Heart left ventricle (tissue), 16 donors: ENCODE measurements at regions not wholly inside any gene's neighbourhood (a gene's known extent, or its start where the extent isn't known, plus 50 kb on each side); places are given as distances from the start of the nearest gene placed in this dataset.

Experiments
- ATAC-seq, 4 donors: fragments of 200-7000 bp; cut with Tn5 transposase; one replicate each; pipeline ENCODE4 v1.9.1; 2020 to 2022; ENCODE audit warnings: moderate library complexity in 4 of 4, mild to moderate bottlenecking in 3 of 4, moderate number of reproducible peaks in 1 of 4
- DNase-seq, 5 donors: peaks; one replicate each; pipeline ENCODE4 v3.0.0-alpha.2; 2020
- H3K27ac ChIP-seq, 12 donors: fragments of 200-600 bp; sonication (generic) in 4 of 12; one replicate each; pipeline versions ENCODE4 v1.5.0 to v1.8.0; 2016 to 2022; ENCODE audit warnings: mild to moderate bottlenecking in 2 of 12
- H3K27me3 ChIP-seq, 9 donors: fragments of 200-600 bp; sonication (generic) in 2 of 9; one replicate each; pipeline versions ENCODE4 v1.5.1 to v1.8.0; 2016 to 2022; ENCODE audit warnings: mild to moderate bottlenecking in 3 of 9
- H3K36me3 ChIP-seq, 9 donors: fragments of 200-600 bp; sonication (generic) in 2 of 9; one replicate each; pipeline versions ENCODE4 v1.5.0 to v1.8.0; 2018 to 2022; ENCODE audit warnings: mild to moderate bottlenecking in 2 of 9
- H3K4me1 ChIP-seq, 12 donors: fragments of 200-600 bp; sonication (generic) in 4 of 12; one replicate each; pipeline versions ENCODE4 v1.5.0 to v1.8.0; 2016 to 2022; ENCODE audit warnings: mild to moderate bottlenecking in 3 of 12
- H3K4me3 ChIP-seq, 12 donors: fragments of 200-600 bp; sonication (generic) in 4 of 12; one replicate each; pipeline versions ENCODE4 v1.5.0 to v1.8.0; 2017 to 2022; ENCODE audit warnings: mild to moderate bottlenecking in 9 of 12, moderate library complexity in 4 of 12
- H3K9me3 ChIP-seq, 12 donors: fragments of 200-600 bp; sonication (generic) in 4 of 12; one replicate each; pipeline versions ENCODE4 v1.5.0 to v1.8.0; 2016 to 2022; ENCODE audit warnings: mild to moderate bottlenecking in 1 of 12
- CTCF ChIP-seq, 12 donors: fragments of 200-600 bp; sonication (generic) in 4 of 12; IDR thresholded peaks; one replicate each; pipeline versions ENCODE4 v1.5.0 to v1.8.0; 2018 to 2022; ENCODE audit warnings: antibody characterized with exemption in 12 of 12, mild to moderate bottlenecking in 5 of 12
- POLR2A ChIP-seq, 2 donors: fragments of 450-650 bp; IDR thresholded peaks; one replicate each; pipeline ENCODE4 v1.6.1; 2017; ENCODE audit warnings: antibody characterized with exemption in 2 of 2, mild to moderate bottlenecking in 2 of 2, moderate library complexity in 2 of 2
- WGBS, 4 donors: extraction: QIAGEN DNeasy Blood & Tissue Kit in 2 of 4; methylation state at CpG; one replicate each; pipeline versions ENCODE4 v1.1.5 to v1.1.7; 2013 to 2018; 5-methylcytosine and 5-hydroxymethylcytosine counted together
- intact Hi-C, 10 donors: fragments of 100-400 bp; cut with DNase I; formaldehyde crosslinking; loops; one replicate each; pipeline versions ENCODE4 v1.11.1 to v1.14.2; 2022
- donor health status: ischemic (EF 13 %, LVEDD 7.1; RV severe dilation, severe dysfunction).
- donor health status: healthy with polysubstance abuse.
- donor health status: DM: no; HTN: yes; CAD: no.
- donor health status: DM: no; HTN: no; CAD: no.
- donor health status: ischemic (EF 25% LVEDD 6.9; RV normal size, moderate dysfunction).
- donor health status: ischemic (EF 25% LVEDD 5.7; RV mildly dilated, moderate dysfunction).
- donor health status: healthy.
- donor health status: DM: yes; HTN: yes; CAD: no.
- donor health status: ischemic (EF 35%, LVEDD 5.7; RV mildly dilated, moderate dysfunction).
- donor health status: nonischemic (EF 11% LVEDD 7.7; RV severe dilation, severe dysfunction).
- donor health status: DM: yes; HTN: yes; CAD: no.
- donor health status: PGD.
- donor health status: ischemic (EF 29% LVEDD 5.4; RV normal size, mild dysfunction).
- donor health status: nonischemic (EF 23%, LVEDD 6.1; RV moderate dilation, normal function).

GRCh38 chr7:109996411-109996810 lies 1094.5 kb upstream of the LRRN3 start:
- Histone ChIP-seq H3K27ac (no peak overlapping the region), H3K36me3 (no peaks in the 10 kb centered on the region), H3K4me3 (no peak overlapping the region), H3K4me1 (no peaks in the 10 kb centered on the region), H3K27me3 (no peaks in the 10 kb centered on the region), H3K9me3 (no peaks in the 10 kb centered on the region)
- intact Hi-C loops, result no loop called here
- 53 to 66% (median 57%) methylated on average over 1 of the region's 1 CpG for WGBS, 4 donors
- no peak for TF ChIP-seq POLR2A (IDR thresholded peaks at IDR 0.05)
- no peak for TF ChIP-seq CTCF (IDR thresholded peaks at IDR 0.05)
- no peak for DNase-seq
- no peak for ATAC-seq

- no peak overlapping the region for H3K27ac ChIP-seq
- no peaks in the 10 kb centered on the region for H3K27me3 ChIP-seq
- H3K9me3 ChIP-seq, result no peaks in the 10 kb centered on the region
- intact Hi-C loops, result no loop called here
- no peak overlapping the region for H3K4me3 ChIP-seq
- H3K4me1 ChIP-seq, result no peaks in the 10 kb centered on the region
- 62 to 78% (median 68%) methylated on average over 1 of the region's 1 CpG for WGBS, 4 donors
- DNase-seq (no peak), ATAC-seq (no peak)
- TF ChIP-seq POLR2A (IDR thresholded peaks at IDR 0.05), result no peak
- TF ChIP-seq CTCF (IDR thresholded peaks at IDR 0.05), result no peak
- no peaks in the 10 kb centered on the region for H3K36me3 ChIP-seq
Measured at GRCh38 chr7:109996927-109997326, 1094.0 kb upstream of the LRRN3 start.

GRCh38 chr7:109997837-109998236 lies 1093.1 kb upstream of the LRRN3 start:
- ATAC-seq, result no peak
- H3K4me1 ChIP-seq, result no peaks in the 10 kb centered on the region
- H3K4me3 ChIP-seq, result no peak overlapping the region
- DNase-seq, result no peak
- no peaks in the 10 kb centered on the region for H3K9me3 ChIP-seq
- intact Hi-C loops, result no loop called here
- 88 to 93% (median 91%) methylated on average over 2 of the region's 2 CpGs for WGBS, 4 donors
- H3K27ac ChIP-seq, result no peak overlapping the region
- TF ChIP-seq CTCF (IDR thresholded peaks at IDR 0.05) (no peak), POLR2A (IDR thresholded peaks at IDR 0.05) (no peak)
- no peaks in the 10 kb centered on the region for H3K36me3 ChIP-seq
- H3K27me3 ChIP-seq, result no peaks in the 10 kb centered on the region

- 75 to 88% (median 81%) methylated on average over 1 of the region's 1 CpG for WGBS, 4 donors
- no peak overlapping the region for H3K27ac ChIP-seq
- no peaks in the 10 kb centered on the region for H3K4me1 ChIP-seq
- H3K4me3 ChIP-seq, result no peak overlapping the region
- no peaks in the 10 kb centered on the region for H3K36me3 ChIP-seq
- no peak for DNase-seq
- H3K9me3 ChIP-seq, result no peaks in the 10 kb centered on the region
- no peak for ATAC-seq
- intact Hi-C loops, result no loop called here
- no peaks in the 10 kb centered on the region for H3K27me3 ChIP-seq
- TF ChIP-seq POLR2A (IDR thresholded peaks at IDR 0.05) (no peak), CTCF (IDR thresholded peaks at IDR 0.05) (no peak)
Measured at GRCh38 chr7:110001254-110001938, 1089.5 kb upstream of the LRRN3 start.
